HG03159 (cell line): ENCODE measurements at regions not wholly inside any gene's neighbourhood (a gene's known extent, or its start where the extent isn't known, plus 50 kb on each side); places are given as distances from the start of the nearest gene placed in this dataset.

Experiments
- ATAC-seq: cut with Tn5 transposase; IDR thresholded peaks from one replicate; pipeline ENCODE4 v1.9.1; 2021; ENCODE audit warnings: mild to moderate bottlenecking, moderate library complexity; ENCODE audit not compliant: unreplicated experiment

GRCh38 chr1:80413969-80414368 is 1386.8 kb upstream of the ADGRL2 start:
- ATAC-seq, result no peak

- ATAC-seq, result no peak
Observed at GRCh38 chr1:80410233-80410632, 1390.5 kb upstream of the ADGRL2 start.

DNA sequence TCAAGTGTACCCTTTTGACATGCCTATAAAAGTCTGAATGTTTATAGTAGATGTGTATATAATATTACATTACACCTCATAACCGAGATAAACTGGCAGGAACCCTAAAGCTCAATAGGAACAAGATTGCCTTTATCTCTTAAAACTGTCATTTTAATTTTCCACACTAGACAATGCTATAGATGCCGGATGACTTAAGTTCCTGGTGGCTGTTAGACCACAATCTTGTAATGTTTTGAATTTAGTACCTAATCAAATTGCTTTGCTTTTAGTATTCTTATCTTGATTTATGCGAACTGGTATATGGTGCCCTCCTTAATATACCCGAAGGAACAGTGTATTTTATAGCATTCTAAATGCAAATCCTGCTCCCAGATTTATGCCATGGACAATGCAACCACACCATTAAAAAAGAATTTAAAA is 1397.0 kb upstream of the ADGRL4 start:
- ATAC-seq, result no peak

DNA sequence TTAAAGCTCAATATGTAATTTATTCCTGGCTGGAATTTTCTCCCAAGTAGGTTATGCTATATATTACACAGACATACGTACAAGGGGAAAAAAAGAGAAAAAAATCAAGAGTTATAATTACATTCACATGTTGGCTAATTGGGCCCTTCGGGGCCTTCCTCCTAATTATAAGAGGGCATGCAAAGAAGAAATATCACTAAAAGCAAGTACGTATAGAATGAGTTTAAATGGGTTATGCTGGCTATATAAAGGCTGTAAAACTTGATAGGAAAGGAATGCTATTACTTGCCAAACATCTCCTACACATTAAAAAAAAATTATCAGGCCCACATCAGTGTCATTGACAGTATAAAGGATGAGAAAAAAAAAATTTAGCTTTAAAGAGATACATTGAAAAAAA is 1396.1 kb upstream of the ADGRL4 start:
- ATAC-seq, result no peak

DNA sequence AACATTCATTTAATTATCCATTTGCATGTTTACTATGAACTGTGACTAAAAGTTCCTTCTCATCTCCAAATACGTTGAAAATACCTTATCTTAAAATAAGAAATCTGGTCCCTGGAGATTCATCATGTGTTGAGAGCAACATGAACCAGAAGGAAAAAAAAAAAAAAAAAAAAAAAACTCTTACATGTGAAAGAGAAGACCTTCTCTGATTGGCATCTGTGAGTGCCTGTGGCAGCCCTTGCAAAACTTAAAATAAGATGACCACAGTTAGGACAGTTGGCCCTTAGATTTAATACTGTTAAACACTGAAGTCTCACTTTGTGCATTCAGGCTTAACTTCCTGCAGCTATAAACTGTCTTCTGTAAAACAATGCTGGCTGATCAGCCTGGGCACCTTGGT is 1395.2 kb upstream of the ADGRL4 start:
- ATAC-seq, result no peak

DNA sequence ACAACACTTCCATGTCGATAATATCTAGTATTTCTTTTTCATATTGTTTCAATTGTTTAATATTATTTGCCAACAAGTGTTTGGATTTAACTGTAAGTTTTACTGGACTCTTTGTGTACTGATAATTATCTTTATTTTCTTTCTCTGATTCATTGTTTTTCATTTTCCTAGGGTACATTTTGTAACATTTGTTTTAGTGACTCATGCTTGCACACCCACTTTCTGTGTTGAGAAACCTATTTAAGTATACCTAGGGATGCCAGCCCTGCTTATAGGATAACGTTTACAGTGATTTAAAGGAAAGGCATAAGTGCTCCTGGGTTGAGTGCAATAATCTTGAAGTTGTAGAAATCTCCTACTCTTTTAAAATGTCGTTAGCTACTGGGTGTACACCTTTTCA is 1386.0 kb upstream of the ADGRL4 start:
- ATAC-seq, result no peak

GRCh38 chr1:80385650-80386049 is 1379.1 kb upstream of the ADGRL4 start:
- no peak for ATAC-seq

- no peak for ATAC-seq
Observed at GRCh38 chr1:80384959-80385358, 1378.4 kb upstream of the ADGRL4 start.

DNA sequence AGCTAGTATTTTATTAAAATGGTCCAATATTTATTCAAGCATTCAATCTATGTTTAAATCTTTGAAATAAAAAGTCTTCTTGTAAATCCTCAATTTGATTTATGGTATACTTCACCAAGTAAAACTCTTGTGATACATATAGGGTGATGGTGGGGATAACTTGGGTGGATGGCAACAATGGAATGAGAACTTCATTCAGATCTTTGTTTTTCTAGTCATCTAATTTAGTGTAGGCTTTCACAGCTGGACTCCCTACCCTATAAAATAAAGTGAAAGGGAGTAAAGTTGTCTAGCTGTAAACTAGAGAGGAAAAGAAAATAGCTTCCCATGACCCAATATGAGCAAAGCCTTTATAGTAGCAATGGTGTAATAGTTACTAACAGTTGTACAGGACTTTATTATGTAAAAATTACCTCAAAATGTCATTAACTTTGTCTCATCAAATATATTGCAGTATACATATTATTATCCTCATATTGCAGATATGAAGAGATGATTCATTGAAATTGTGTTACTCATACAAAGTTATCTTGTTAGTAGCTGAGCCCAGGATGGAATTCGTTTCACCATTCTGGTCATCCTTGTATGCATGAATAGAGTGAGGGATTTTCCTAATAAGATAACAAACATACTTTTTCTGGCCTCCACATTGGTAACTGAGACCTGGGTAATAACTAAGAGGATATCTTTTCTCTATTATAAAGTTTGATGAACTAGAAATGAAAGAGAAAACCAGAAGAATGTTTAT is 1377.7 kb upstream of the ADGRL4 start:
- ATAC-seq, result no peak

DNA sequence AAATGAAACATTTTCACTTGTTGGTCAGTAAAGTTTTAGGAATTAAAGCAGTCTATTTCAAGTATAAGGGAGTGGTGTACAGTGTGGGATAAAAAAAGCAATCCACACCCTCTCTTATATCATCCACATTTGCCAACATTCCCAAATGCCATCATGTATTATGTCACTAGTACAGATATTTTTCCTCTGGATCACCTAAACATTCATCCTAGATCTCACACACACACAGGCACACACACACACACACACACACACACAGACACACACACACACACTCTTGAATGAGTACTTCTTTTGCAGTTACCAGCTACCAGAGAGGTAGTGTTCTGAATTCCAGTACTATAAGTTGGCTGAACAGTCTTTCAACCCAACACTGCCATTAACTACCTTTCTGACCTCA is 1369.1 kb upstream of the ADGRL4 start:
- ATAC-seq, result no peak

GRCh38 chr1:80375109-80375508 is 1368.6 kb upstream of the ADGRL4 start:
- no peak for ATAC-seq

- ATAC-seq, result no peak
Observed at GRCh38 chr1:80369780-80370179, 1363.2 kb upstream of the ADGRL4 start.

DNA sequence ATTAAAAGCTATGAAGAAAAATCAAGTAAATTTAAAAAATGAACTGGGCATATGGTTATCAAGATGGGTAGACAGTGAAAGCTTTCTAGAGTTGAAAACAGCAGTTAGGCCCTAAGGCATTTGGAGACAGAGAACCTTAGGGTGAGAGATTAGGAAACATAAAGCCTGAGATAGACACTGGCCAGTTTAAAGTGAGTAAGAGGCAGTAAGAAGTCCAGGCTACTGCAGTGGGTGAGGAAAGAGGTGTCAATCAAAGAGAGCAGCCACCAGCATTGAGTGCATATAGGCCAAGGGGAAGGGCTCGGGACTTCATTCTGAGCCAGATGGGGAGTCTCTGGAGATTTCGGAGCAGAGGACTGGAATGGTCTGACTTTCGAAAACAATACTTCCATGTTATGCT is 1360.5 kb upstream of the ADGRL4 start:
- no peak for ATAC-seq

DNA sequence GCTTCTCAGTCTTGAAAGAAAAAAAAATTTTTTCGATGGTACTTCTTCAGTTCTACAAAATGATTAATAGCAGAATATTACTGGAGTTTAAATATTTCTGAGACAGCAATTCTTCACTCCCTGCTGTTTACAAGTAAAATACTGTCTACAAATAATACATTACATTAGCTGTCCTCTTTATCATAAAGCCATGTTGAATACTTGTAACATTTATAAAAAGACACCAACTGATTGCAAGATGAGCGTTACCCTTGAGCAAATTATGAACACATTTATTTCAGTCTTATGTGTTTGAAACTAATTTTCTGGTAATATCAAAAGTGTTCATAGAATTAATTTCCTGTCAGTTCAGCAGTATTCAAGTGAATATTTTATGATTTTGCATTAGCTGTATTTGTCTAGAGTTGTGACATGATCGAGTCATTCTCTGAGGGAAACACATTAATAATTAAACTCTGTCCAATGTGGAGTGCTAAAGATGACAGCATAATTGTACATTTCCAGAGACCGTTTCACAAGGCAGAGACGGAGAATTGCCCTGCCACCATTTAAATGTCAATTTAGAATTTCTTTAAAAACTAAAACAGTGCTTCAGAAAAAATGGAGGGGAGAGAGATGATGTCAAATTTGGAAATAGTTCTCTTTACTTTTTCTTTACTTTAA is 1359.0 kb upstream of the ADGRL4 start:
- ATAC-seq, result no peak

GRCh38 chr1:80363689-80364475 is 1357.4 kb upstream of the ADGRL4 start:
- no peak for ATAC-seq

DNA sequence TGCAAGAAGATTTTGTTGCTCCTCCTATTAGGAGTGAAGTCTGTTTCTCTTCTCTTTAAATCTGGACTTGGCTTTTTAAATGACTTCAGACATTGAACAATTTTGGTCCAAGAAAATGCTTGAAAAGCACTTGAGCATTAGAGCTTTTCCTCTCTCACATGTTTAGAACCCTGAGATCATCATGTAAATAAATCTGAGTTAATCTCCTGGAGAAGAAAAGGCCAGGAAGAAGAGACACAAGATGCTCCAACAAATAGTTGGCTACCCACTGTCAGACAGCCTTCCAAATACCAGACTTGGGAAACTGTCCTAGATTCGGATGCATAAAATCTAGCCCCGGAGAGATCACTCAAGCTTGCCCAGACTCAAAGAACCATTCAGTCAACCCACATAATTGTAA is 1353.1 kb upstream of the ADGRL4 start:
- ATAC-seq, result no peak

- ATAC-seq, result no peak
Observed at GRCh38 chr1:80349218-80349617, 1342.7 kb upstream of the ADGRL4 start.

DNA sequence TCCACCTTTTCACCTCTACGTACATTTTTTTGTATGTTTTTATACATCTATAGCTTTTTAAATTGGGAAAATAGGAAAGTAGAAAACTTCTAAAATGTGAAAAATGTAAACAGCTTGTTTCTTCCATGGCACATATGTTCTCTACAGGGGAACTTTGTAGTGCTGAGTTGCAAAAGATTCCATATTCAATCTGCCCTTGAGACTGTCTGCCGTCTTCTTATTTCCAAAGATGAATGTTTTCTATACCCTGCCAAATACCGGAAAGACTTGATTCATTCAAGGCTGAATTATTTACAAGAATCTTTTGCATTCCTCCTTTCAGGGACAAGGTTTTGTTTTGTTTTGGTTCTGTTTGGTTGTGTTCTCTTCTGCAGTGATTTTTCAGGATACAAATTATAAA is 1334.5 kb upstream of the ADGRL4 start:
- ATAC-seq, result no peak

- no peak for ATAC-seq
Observed at GRCh38 chr1:80318108-80318507, 1311.6 kb upstream of the ADGRL4 start.

DNA sequence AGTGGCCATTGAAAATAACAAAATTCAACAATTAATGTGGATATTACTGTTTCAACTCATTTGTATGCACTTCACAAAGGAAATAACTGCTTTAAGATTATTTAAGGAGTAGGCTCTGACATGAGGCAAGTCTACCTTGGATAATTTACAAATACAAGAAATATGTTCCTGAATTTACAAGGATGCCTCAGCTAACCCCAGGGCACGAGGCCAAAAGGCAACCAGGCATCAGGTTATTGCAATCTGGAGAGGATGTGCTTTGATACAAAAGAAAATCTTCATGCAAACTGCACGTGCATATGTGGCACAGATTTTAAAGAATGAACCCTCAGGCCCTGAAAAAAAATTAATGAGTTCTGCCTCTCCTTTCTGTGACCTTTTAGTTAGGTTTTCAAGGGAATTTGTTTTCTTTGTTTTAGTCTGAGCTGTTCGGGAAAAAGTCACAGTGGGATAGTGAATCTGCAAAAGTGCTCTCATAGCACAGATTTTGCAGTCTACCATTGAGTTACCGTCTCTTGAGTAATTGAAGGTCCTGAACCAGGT is 1304.2 kb upstream of the ADGRL4 start:
- no peak for ATAC-seq

GRCh38 chr1:80305466-80305865 is 1298.9 kb upstream of the ADGRL4 start:
- ATAC-seq, result no peak

- no peak for ATAC-seq
Observed at GRCh38 chr1:80293818-80294217, 1287.3 kb upstream of the ADGRL4 start.
